Body of pancreas (tissue), 4 donors: ENCODE measurements at regions not wholly inside any gene's neighbourhood (a gene's known extent, or its start where the extent isn't known, plus 50 kb on each side); places are given as distances from the start of the nearest gene placed in this dataset.

Source experiments
- CTCF ChIP-seq, 7 experiments: fragments of 450-650 bp in 4 of 7; fragments of 200-600 bp in 3 of 7; sonication (generic) in 3 of 7; IDR thresholded peaks; one replicate each; pipeline ENCODE4 v1.5.1; 2016 to 2019; ENCODE audit warnings: antibody characterized with exemption in 7 of 7
- POLR2A ChIP-seq, 3 donors: fragments of 450-650 bp; IDR thresholded peaks; one replicate each; pipeline ENCODE4 v1.6.1; 2016; ENCODE audit warnings: antibody characterized with exemption in 3 of 3, mild to moderate bottlenecking in 2 of 3

GRCh38 chrX:74249963-74250362, 54.0 kb upstream of the ZCCHC13 start:
- TF ChIP-seq POLR2A (IDR thresholded peaks at IDR 0.05) (no peak), CTCF (IDR thresholded peaks at IDR 0.05) (no peak)
